Liver (tissue), 8 donors: ENCODE measurements at regions not wholly inside any gene's neighbourhood (a gene's known extent, or its start where the extent isn't known, plus 50 kb on each side); places are given as distances from the start of the nearest gene placed in this dataset.

ENCODE experiments used
- DNase-seq: peaks from one replicate; pipeline ENCODE4 v3.0.0-alpha.2; 2017; ENCODE audit warnings: low spot score
- H3K27ac ChIP-seq, 2 donors: one replicate each; pipeline ENCODE4 v1.7.0; 2013; ENCODE audit warnings: inconsistent platforms in 2 of 2, low read length in 2 of 2, control low read depth in 1 of 2, low read depth in 1 of 2, mild to moderate bottlenecking in 1 of 2
- H3K27me3 ChIP-seq, 4 donors: one replicate each; pipeline versions ENCODE4 v1.6.1 to v1.7.0; 2013; ENCODE audit warnings: low read length in 3 of 4, inconsistent platforms in 1 of 4, mild to moderate bottlenecking in 1 of 4, moderate library complexity in 1 of 4; ENCODE audit not compliant: control insufficient read depth in 4 of 4, insufficient read depth in 4 of 4
- H3K36me3 ChIP-seq, 4 donors: one replicate each; pipeline versions ENCODE4 v1.6.1 to v1.7.0; 2013; ENCODE audit warnings: low read length in 3 of 4, mild to moderate bottlenecking in 3 of 4, low read depth in 1 of 4, moderate library complexity in 1 of 4; ENCODE audit not compliant: control insufficient read depth in 4 of 4, insufficient read depth in 3 of 4
- H3K4me1 ChIP-seq, 4 donors: one replicate each; pipeline versions ENCODE4 v1.6.1 to v1.7.0; 2013; ENCODE audit warnings: low read length in 3 of 4, mild to moderate bottlenecking in 3 of 4, moderate library complexity in 1 of 4; ENCODE audit not compliant: control insufficient read depth in 4 of 4, insufficient read depth in 4 of 4
- H3K4me3 ChIP-seq, 3 donors: one replicate each; pipeline versions ENCODE4 v1.6.1 to v1.7.0; 2013; ENCODE audit warnings: low read length in 3 of 3, control low read depth in 1 of 3, low read depth in 1 of 3, mild to moderate bottlenecking in 1 of 3
- H3K9ac ChIP-seq, 2 donors: one replicate each; pipeline ENCODE4 v1.7.0; 2013; ENCODE audit warnings: low read length in 2 of 2, mild to moderate bottlenecking in 2 of 2, moderate library complexity in 2 of 2, control low read depth in 1 of 2, low read depth in 1 of 2
- H3K9me3 ChIP-seq, 4 donors: one replicate each; pipeline versions ENCODE4 v1.6.1 to v1.7.0; 2013; ENCODE audit warnings: low read length in 3 of 4; ENCODE audit not compliant: control insufficient read depth in 4 of 4
- ATF3 ChIP-seq: IDR thresholded peaks from 2 replicates; pipeline ENCODE4 v1.6.1; 2016; ENCODE audit warnings: antibody characterized with exemption
- CTCF ChIP-seq: fragments of 150-350 bp; IDR thresholded peaks from 2 replicates; pipeline ENCODE4 v1.5.1; 2017; ENCODE audit warnings: improper control_type of control experiment, low read depth, low read length; ENCODE audit not compliant: missing input control
- EGR1 ChIP-seq, 2 donors: IDR thresholded peaks; 2 replicates each; pipeline ENCODE4 v1.6.1; 2016 to 2018; ENCODE audit warnings: antibody characterized with exemption in 2 of 2, low read depth in 2 of 2
- FOXA1 ChIP-seq: IDR thresholded peaks from 2 replicates; pipeline ENCODE4 v1.6.1; 2016; ENCODE audit warnings: antibody characterized with exemption
- FOXA2 ChIP-seq: IDR thresholded peaks from 2 replicates; pipeline ENCODE4 v1.6.1; 2016; ENCODE audit warnings: antibody characterized with exemption
- GABPA ChIP-seq, 2 donors: IDR thresholded peaks in 1 of 2; conservative IDR thresholded peaks in 1 of 2; 2 replicates each; pipeline ENCODE4 v1.6.1; 2016; ENCODE audit warnings: antibody characterized with exemption in 2 of 2, mild to moderate bottlenecking in 1 of 2, moderate library complexity in 1 of 2
- HNF4G ChIP-seq: IDR thresholded peaks from 2 replicates; pipeline ENCODE4 v1.6.1; 2016; ENCODE audit warnings: antibody characterized with exemption
- MAX ChIP-seq: IDR thresholded peaks from 2 replicates; pipeline ENCODE4 v1.6.1; 2016; ENCODE audit warnings: antibody characterized with exemption
- NR2F2 ChIP-seq: IDR thresholded peaks from 2 replicates; pipeline ENCODE4 v1.6.1; 2016; ENCODE audit warnings: antibody characterized with exemption
- RAD21 ChIP-seq, 2 donors: IDR thresholded peaks; 2 replicates each; pipeline ENCODE4 v1.6.1; 2016; ENCODE audit warnings: antibody characterized with exemption in 2 of 2, mild to moderate bottlenecking in 2 of 2
- REST ChIP-seq: IDR thresholded peaks from 2 replicates; pipeline ENCODE4 v1.6.1; 2016; ENCODE audit warnings: antibody characterized with exemption, mild to moderate bottlenecking
- RXRA ChIP-seq, 2 donors: IDR thresholded peaks; 2 replicates each; pipeline ENCODE4 v1.6.1; 2017 to 2018; ENCODE audit warnings: antibody characterized with exemption in 2 of 2, mild to moderate bottlenecking in 1 of 2
- SP1 ChIP-seq: IDR thresholded peaks from 2 replicates; pipeline ENCODE4 v1.6.1; 2018; ENCODE audit warnings: antibody characterized with exemption, mild to moderate bottlenecking
- TAF1 ChIP-seq: conservative IDR thresholded peaks from 2 replicates; pipeline ENCODE4 v1.6.1; 2016; ENCODE audit warnings: antibody characterized with exemption, mild to moderate bottlenecking
- YY1 ChIP-seq: IDR thresholded peaks from 2 replicates; pipeline ENCODE4 v1.6.1; 2016; ENCODE audit warnings: antibody characterized with exemption, mild to moderate bottlenecking
- ZBTB33 ChIP-seq: IDR thresholded peaks from 2 replicates; pipeline ENCODE4 v1.6.1; 2016; ENCODE audit warnings: antibody characterized with exemption
- WGBS: extraction: QIAGEN DNeasy Blood & Tissue Kit; methylation state at CpG from one replicate; pipeline ENCODE4 v1.1.7; 2013; 5-methylcytosine and 5-hydroxymethylcytosine counted together
- donor health status: healthy.
- donor health status: healthy.
- donor health status: healthy.
- donor health status: healthy.
- donor health status: healthy.

- no peak overlapping the region for H3K4me3 ChIP-seq
- peaks cover 0 to 2% (median 0%) of the 10 kb centered on the region in 4 donors for H3K4me1 ChIP-seq
- no peak overlapping the region for H3K9ac ChIP-seq
- H3K27me3 ChIP-seq, result no peaks in the 10 kb centered on the region
- 83% methylated on average over 2 of the region's 2 CpGs for WGBS
- H3K36me3 ChIP-seq, result no peaks in the 10 kb centered on the region
- H3K9me3 ChIP-seq, result no peaks in the 10 kb centered on the region
- DNase-seq, result no peak
- TF ChIP-seq CTCF (no peak), ATF3 (no peak), REST (no peak), FOXA2 (no peak), RXRA (IDR thresholded peaks at IDR 0.05) (no peak), EGR1 (IDR thresholded peaks at IDR 0.05; ENCODE audit: low read depth in 2 of 2) (no peak), MAX (no peak), HNF4G (no peak), FOXA1 (no peak), YY1 (no peak), ZBTB33 (no peak)
- H3K27ac ChIP-seq, result no peak overlapping the region
These were observed 101.8 kb upstream of the AADACL2 start for GRCh38 chr3:151631946-151632345.

GRCh38 chr3:151630938-151631441 is 102.7 kb upstream of the AADACL2 start:
- H3K4me3 ChIP-seq, result no peak overlapping the region
- H3K9me3 ChIP-seq, result no peaks in the 10 kb centered on the region
- H3K4me1 ChIP-seq, result peaks cover 0 to 2% (median 0%) of the 10 kb centered on the region in 4 donors
- H3K36me3 ChIP-seq, result no peaks in the 10 kb centered on the region
- no peaks in the 10 kb centered on the region for H3K27me3 ChIP-seq
- no peak overlapping the region for H3K27ac ChIP-seq
- DNase-seq, result no peak
- H3K9ac ChIP-seq, result no peak overlapping the region
- WGBS, result 35% methylated on average over 1 of the region's 1 CpG
- peak; percentile 42 for TF ChIP-seq REST
- TF ChIP-seq FOXA1, result no peak
- peak; percentile 51 for TF ChIP-seq ZBTB33
- TF ChIP-seq TAF1, result no peak
- TF ChIP-seq GABPA (IDR thresholded peaks at IDR 0.05 in 1 of 2, conservative IDR thresholded peaks at IDR 0.05 in 1 of 2), result no peak
- peak; percentile 51 to 59 for TF ChIP-seq EGR1 (IDR thresholded peaks at IDR 0.05; ENCODE audit: low read depth in 2 of 2)
- TF ChIP-seq HNF4G, result no peak
- no peak for TF ChIP-seq NR2F2
- TF ChIP-seq SP1, result peak; percentile 23
- TF ChIP-seq RAD21 (IDR thresholded peaks at IDR 0.05), result peak in 1 of 2 donors; percentile 36
- peak; percentile 51 for TF ChIP-seq MAX
